HG03039 (cell line): ENCODE measurements at regions not wholly inside any gene's neighbourhood (a gene's known extent, or its start where the extent isn't known, plus 50 kb on each side); places are given as distances from the start of the nearest gene placed in this dataset.
A peak's percentile ranks its signal among the peaks of the same experiment; 100 is the strongest.

Experiments
- ATAC-seq: cut with Tn5 transposase; IDR thresholded peaks from one replicate; pipeline ENCODE4 v1.9.1; 2021; ENCODE audit warnings: mild to moderate bottlenecking, moderate library complexity; ENCODE audit not compliant: unreplicated experiment

DNA sequence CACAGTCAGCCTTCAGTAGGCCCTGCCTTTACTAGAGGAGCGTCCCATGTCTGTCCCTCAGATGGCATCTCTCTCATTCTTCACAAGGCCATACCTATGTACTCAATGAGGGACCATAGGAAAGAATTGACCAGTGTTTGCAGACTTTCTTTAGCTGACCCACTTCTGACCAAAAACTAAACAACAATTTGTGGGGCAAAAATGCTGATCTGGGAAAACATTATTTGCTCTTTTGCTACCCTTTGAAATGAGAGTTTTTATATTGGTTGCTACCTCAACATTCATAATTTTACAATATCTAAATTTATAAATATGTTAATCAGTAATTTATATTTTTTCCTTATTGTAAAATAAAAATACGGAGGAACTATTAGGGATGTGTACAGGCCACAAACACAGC, 539.4 kb upstream of the GJE1 start:
- ATAC-seq: no peak

DNA sequence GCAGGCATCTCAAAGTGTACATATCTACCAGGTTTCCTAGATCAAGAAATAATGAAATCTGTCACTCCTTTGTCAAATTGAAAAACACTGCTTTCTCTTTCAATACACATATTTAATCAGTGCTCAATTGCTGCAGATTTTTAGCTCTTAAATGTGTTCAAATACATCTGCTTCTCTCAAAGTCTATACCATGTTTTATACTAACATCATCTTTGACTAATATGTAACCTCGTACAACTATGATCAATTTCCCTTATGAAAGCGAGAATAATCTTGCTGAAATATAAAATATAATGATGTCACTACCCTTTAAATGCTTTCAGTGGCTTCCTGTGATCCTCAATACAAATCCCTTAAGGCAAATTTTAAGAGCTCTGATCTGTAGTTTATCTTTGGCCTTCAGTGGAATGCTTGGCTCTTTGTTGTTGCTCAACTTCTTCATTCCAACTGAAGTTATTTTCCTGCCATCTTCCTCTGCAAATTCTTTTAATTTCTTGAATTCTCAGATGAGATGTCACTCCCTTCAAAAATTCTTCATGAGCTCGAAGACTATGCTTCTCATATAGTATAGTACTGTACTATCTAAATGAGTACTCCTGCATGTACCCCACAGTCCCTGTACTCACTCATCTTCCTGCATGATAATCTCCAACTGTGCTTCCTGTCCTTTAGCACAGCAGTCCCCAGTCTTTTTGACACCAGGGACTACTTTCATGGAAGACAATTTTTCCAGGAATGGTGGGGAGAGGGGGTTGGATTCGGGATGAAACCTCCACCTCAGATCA, 545.1 kb upstream of the GJE1 start:
- no peak for ATAC-seq

GRCh38 chr6:141580988-141581552, 551.7 kb upstream of the GJE1 start:
- ATAC-seq: no peak

- no peak for ATAC-seq
Observed at GRCh38 chr6:141580131-141580530, 552.6 kb upstream of the GJE1 start.

DNA sequence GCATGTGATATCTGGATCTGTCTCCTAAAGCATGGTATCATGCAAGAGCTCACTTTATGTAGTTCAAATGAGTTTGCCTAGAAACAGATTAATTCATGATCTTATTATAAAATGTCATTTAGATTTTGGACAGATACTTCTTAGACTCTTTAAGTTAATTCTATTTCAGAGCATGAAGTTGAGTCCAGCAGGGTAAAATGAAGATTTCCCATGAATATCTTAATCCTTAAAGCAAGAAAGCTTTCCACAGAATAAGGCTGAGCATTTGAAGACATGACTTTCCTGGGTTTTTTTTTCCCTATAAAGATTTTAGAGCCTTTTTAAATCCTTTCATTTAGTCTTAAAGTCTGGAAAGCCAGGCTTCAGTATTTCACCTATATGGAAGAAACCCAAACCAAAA, 556.0 kb upstream of the GJE1 start:
- no peak for ATAC-seq

GRCh38 chr6:141562851-141563763, 569.6 kb upstream of the GJE1 start:
- peak; percentile 89 for ATAC-seq

GRCh38 chr6:141562186-141562811, 570.4 kb upstream of the GJE1 start:
- no peak for ATAC-seq

DNA sequence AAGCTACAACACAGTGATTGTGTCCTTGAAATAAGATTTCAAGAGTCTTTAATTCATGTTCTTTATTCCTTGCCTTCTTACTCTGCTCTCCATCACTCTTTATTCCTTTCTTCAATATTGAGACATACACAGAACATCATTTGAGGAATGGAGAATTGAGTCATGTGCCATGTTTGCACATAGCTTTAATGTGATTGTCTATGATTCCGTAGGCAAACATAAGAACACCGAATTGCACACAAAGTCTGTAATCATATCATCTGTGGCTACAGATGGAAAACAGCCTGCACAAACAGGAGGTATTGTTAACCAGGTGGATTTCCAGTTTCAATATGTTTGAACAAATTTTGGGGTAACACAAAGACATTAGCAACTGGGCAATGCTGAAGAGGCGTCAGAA, 571.6 kb upstream of the GJE1 start:
- ATAC-seq: no peak

DNA sequence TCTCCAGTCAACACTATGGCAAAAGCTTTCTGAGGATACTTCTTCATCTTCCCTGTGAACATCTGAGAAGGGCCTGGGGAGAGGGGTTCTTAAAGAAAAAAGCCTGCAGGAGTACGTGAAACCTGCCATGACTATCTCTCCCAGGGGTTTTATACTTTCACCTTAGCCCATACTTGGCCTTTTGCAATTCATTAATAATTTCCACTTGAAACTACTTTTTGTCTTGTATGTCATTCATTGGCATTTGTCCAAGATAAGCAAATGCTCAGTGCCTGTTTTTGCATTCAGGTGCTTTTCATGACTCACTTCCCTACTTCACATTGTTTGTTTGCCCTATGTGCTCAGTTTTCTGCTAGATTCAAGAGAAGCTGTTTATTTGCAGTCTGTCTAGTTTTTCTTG, 580.3 kb upstream of the GJE1 start:
- ATAC-seq: no peak

DNA sequence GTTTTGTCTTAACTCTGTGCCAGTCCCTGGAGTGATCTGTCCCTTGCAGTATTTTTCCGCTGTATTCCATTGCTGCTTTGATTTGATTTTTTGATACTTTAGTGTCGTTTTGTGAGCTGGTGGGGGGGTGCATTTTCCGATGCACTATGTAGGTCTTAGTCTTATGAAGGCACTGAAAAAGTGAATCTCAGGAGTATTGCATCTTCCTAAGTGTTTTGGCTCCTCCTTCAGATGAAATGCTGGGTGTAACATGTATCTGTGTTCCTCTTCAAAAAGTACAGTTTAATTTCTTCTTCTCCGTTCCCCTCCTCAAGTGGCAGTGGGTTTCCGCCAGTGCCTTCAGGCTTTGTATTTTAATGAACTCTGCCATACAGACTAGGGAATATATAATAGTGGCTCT, 580.7 kb upstream of the GJE1 start:
- no peak for ATAC-seq

GRCh38 chr6:141551318-141551717, 581.4 kb upstream of the GJE1 start:
- ATAC-seq: no peak

DNA sequence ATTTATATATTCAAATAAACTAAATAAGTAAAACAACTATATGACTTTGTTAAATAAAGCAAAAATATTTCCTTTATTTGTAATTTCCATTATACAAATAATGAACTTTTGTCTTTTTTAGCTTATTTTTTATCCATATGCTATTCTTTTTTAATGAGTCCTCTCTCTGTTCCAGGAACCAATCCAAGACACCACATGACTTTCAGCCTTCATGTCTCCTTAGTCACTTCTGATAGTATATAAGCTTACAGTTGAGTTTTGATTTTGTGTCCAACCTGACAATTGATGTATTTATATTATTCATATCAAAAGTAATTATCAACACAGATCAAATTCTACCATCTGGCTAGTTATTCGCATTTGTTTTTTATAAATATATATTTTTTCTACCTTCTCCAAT, 582.3 kb upstream of the GJE1 start:
- ATAC-seq: no peak

DNA sequence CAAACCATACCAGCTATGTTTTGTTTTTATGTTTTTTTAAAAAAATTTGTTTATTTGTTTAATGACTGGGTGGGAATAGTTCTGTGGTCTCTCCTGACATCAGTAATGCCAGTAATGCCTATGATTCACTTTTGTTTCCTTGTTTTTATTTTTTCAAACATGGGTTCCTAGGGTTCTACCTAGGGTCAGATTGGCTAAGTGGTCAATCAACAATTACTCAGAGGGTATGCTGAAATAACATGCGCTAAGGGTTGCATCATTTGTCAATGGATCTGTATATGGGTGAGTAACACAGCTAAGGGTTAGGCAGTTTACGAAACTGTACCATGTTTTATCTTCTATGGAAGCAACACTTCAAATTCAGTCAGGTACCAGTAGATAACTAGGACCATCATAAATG, 583.8 kb upstream of the GJE1 start:
- no peak for ATAC-seq

DNA sequence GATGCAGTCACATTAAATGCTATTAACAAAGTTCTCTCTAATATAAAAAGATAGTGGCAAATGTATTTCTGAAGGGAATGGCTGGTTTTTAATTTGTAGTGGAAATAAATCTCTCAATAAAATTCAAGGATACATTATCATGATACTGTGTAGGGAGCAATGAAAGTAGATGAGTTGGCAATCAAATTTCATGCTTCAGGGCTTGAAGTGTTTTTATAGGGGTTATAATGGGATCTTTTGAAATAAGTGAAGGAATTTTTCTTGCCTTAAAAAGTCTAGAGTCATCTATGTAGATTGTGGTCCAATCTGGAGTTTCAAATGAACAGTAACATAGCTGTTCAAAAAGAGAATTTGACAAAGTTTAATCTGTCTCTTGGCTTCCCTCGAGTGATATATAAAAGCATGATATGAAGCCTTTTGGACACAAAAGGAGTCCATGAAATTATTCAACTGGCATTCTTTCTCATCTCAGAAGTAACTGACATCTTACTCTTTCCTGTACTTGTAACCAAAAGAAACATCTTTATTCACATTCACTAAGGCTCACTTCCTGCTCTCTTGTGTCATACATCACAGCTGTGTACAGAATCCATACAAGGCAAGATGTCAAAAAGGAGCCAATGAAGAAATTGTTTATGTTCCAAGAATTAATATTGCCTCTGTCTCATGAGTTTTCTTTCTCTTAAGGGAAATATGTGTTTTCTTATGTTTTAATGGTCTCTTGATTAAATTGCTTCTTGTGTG, 591.0 kb upstream of the GJE1 start:
- ATAC-seq: no peak

GRCh38 chr6:141540207-141540606, 592.5 kb upstream of the GJE1 start:
- no peak for ATAC-seq

- ATAC-seq: no peak
Observed at GRCh38 chr6:141539617-141540016, 593.1 kb upstream of the GJE1 start.

DNA sequence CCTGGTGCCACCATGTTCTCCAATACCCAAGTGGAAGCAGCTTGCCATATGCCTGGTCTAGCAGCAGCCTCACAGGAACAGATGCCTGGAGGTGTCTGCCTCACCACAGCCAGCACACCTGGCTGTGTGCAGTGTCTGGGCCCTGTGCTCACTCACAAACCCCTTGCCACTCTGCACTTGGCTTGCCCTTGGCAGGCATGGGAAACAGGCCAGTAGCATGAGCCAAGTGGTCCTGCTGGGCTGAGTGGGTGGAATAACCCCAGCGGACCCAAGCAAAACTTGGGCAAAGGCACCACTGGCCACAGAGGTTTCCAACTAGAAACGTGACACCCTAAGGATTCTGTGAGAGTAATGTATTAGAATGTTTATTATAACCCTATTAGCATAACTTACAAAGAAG, 600.5 kb upstream of the GJE1 start:
- no peak for ATAC-seq

- ATAC-seq: no peak
Observed at GRCh38 chr6:141531040-141531439, 601.7 kb upstream of the GJE1 start.

DNA sequence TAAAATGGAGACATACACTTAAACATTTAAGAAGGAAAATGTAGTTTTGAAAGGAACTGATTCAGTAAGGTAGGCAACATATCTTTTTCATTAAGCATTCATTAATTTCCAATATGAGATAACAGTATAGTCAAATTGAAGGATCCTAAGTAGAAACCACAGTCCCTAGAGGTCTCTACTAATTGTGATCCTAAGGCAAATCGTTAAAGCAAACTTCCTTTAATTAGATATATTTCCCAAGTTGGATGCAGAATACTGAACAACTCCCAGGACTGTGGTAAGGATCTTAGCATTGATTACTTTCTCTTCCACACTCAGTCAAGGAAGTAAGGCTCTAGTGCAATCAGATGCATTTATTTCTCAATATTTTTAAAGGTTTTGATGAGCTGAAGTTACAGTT, 604.1 kb upstream of the GJE1 start:
- ATAC-seq: no peak

DNA sequence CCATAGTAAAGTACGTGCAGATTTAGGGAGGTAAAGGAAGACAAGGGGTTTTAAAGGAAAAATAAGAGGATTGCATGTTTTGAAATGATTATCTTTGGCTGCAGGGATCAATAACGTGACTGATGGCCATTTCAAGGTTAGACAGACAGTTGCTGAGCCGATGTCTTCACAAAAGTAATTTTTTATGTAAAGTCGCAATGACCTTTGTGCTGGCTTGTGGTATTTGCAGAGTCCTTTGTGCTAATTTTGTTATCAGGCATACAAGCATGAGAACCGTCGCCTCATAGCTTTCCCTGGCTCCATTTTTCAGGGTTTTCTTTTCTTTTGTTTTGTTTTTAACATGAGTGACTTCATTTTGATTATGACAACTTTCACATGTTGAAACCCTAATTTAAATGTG, 605.7 kb upstream of the GJE1 start:
- ATAC-seq: no peak

- no peak for ATAC-seq
Observed at GRCh38 chr6:141521440-141521839, 611.3 kb upstream of the GJE1 start.
